ENCODE measurements at regions not wholly inside any gene's neighbourhood (a gene's known extent, or its start where the extent isn't known, plus 50 kb on each side); places are given as distances from the start of the nearest gene placed in this dataset.

DNA sequence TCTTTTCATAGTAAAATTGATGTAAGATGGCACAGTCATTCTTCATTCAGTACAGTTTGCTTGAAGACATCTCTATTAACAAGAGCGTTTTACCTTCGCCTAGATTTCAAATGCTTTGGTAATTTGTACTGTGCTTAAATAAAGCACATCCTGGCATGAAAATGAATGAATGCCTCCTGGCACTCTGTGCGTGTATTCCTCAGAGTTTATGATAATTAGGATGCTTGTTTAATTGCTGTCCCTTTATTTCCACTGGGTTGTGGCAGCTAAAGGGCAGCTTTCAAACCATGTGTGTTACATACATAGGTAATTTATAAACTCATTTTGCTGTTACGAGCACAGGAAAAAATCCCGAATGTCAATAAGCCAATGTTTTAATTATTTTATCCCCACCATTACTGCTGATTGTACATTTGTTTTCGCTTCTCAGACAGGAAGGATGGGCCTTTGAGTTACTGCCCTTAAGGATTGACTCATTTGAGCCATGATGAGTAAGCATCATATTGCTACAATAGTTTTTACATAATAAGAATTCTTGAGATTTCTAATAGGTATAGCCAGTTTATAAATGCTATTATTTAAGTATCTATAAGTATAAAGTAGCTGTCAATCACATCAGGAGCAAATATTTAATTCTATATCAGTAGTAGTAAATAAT lies 516.5 kb downstream of the XIRP2 start:
- no peak overlapping the region for H2AFZ ChIP-seq (ENCODE audit: low read depth, low read length)
- TF ChIP-seq, protein P1, sequence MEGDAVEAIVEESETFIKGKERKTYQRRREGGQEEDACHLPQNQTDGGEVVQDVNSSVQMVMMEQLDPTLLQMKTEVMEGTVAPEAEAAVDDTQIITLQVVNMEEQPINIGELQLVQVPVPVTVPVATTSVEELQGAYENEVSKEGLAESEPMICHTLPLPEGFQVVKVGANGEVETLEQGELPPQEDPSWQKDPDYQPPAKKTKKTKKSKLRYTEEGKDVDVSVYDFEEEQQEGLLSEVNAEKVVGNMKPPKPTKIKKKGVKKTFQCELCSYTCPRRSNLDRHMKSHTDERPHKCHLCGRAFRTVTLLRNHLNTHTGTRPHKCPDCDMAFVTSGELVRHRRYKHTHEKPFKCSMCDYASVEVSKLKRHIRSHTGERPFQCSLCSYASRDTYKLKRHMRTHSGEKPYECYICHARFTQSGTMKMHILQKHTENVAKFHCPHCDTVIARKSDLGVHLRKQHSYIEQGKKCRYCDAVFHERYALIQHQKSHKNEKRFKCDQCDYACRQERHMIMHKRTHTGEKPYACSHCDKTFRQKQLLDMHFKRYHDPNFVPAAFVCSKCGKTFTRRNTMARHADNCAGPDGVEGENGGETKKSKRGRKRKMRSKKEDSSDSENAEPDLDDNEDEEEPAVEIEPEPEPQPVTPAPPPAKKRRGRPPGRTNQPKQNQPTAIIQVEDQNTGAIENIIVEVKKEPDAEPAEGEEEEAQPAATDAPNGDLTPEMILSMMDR (IDR thresholded peaks at IDR 0.05; ENCODE audit: low read depth, low read length): no peak
- TF ChIP-seq EZH2phosphoT487 (IDR thresholded peaks at IDR 0.05; ENCODE audit: low read depth): no peak
- no peaks in the 10 kb centered on the region for H3K4me1 ChIP-seq (ENCODE audit: low read length)
- H3K4me2 ChIP-seq (ENCODE audit: low read length): no peak overlapping the region
- H3K4me3 ChIP-seq (ENCODE audit: low read length): no peak overlapping the region
- H4K20me1 ChIP-seq (ENCODE audit: insufficient read depth, low read length): no peaks in the 10 kb centered on the region
- H3K27me3 ChIP-seq (ENCODE audit: low read depth, low read length): no peaks in the 10 kb centered on the region
- H3K36me3 ChIP-seq (replicated peaks; ENCODE audit: low read depth, low read length): no peaks in the 10 kb centered on the region
- H3K9ac ChIP-seq (ENCODE audit: low read length): no peak overlapping the region
- no peak overlapping the region for H3K27ac ChIP-seq (ENCODE audit: low read length)
- no peaks in the 10 kb centered on the region for H3K9me3 ChIP-seq (ENCODE audit: insufficient read depth, low read length)
- no peaks in the 10 kb centered on the region for H3K79me2 ChIP-seq (ENCODE audit: low read length)

DNA sequence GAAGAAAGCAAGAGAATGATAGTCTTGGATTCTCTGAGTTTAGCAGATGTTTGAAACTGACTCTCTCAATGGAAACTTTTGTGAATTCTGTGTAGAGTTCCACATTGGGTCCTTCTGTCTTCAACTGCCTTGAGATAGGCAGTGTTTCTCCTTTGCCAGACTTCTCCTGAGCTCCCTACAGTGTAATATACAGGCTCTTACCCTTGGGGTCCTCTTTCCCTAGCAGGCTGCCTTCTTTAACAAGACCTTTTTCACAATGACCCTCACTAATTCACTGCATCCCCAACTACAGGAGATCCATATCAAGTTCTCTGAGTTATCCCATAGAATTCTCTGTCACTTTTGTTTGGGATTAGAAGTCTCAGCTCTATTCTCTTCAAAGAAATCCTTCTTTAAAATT lies 513.0 kb downstream of the XIRP2 start:
- no peak overlapping the region for H2AFZ ChIP-seq (ENCODE audit: low read depth, low read length)
- H3K79me2 ChIP-seq (ENCODE audit: low read length): no peaks in the 10 kb centered on the region
- H3K36me3 ChIP-seq (replicated peaks; ENCODE audit: low read depth, low read length): no peaks in the 10 kb centered on the region

DNA sequence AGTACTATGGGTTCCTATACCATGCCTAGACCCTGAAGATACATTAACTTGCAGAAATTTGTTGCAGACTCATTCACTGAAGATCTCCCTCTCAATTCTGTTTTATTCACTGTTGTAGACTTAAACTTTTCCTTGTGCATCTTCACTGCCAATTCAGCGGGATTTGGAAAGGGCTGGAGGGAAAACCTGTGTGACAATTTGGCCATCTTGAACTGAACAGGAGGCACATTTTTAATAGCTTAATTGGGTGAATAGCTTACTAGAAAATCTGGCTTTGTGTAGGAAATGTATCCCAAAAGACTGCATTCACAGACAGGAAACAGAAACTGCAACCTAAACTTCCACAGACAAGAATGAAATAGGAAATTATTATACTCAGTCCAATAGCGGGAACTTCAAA lies 512.3 kb downstream of the XIRP2 start:
- Histone ChIP-seq H3K4me3 (ENCODE audit: low read length) (no peak overlapping the region), H3K27ac (ENCODE audit: low read length) (no peak overlapping the region), H3K27me3 (ENCODE audit: low read depth, low read length) (no peaks in the 10 kb centered on the region), H2AFZ (ENCODE audit: low read depth, low read length) (no peak overlapping the region), H3K36me3 (replicated peaks; ENCODE audit: low read depth, low read length) (no peaks in the 10 kb centered on the region), H3K4me1 (ENCODE audit: low read length) (no peaks in the 10 kb centered on the region), H3K79me2 (ENCODE audit: low read length) (no peaks in the 10 kb centered on the region), H4K20me1 (ENCODE audit: insufficient read depth, low read length) (no peaks in the 10 kb centered on the region), H3K9ac (ENCODE audit: low read length) (no peak overlapping the region), H3K9me3 (ENCODE audit: insufficient read depth, low read length) (no peaks in the 10 kb centered on the region), H3K4me2 (ENCODE audit: low read length) (no peak overlapping the region)
- TF ChIP-seq, protein P1 (IDR thresholded peaks at IDR 0.05; ENCODE audit: low read depth, low read length): no peak
- TF ChIP-seq EZH2phosphoT487 (IDR thresholded peaks at IDR 0.05; ENCODE audit: low read depth): no peak

More for the DNA sequence above, 513.0 kb downstream of the XIRP2 start:
- Histone ChIP-seq H3K4me1 (ENCODE audit: low read length) (no peaks in the 10 kb centered on the region), H3K27ac (ENCODE audit: low read length) (no peak overlapping the region), H4K20me1 (ENCODE audit: insufficient read depth, low read length) (no peaks in the 10 kb centered on the region), H3K9ac (ENCODE audit: low read length) (no peak overlapping the region), H3K9me3 (ENCODE audit: insufficient read depth, low read length) (no peaks in the 10 kb centered on the region), H3K4me3 (ENCODE audit: low read length) (no peak overlapping the region), H3K27me3 (ENCODE audit: low read depth, low read length) (no peaks in the 10 kb centered on the region), H3K4me2 (ENCODE audit: low read length) (no peak overlapping the region)
- no peak for TF ChIP-seq EZH2phosphoT487 (IDR thresholded peaks at IDR 0.05; ENCODE audit: low read depth)
- TF ChIP-seq, protein P1 (IDR thresholded peaks at IDR 0.05; ENCODE audit: low read depth, low read length): no peak

DNA sequence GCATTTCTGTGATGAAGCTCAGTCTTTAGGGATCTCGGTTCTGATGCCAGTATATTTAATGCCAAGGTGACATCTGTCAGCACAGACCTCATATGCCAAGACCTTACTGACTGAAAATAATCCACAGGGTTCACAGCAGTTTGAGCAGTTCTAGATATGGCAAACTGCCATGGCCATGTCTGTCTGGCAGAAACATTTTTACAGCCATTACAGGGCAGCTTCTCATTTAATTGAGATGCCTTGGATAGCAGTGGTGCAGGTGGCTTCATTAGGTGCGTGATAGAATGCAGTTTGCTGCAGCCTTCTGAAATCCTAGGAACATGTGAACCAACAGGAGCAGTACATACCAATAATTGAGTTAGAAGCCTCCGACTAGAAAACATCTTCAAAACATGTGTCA lies 510.6 kb downstream of the XIRP2 start:
- Histone ChIP-seq H3K4me1 (ENCODE audit: low read length) (no peaks in the 10 kb centered on the region), H4K20me1 (ENCODE audit: insufficient read depth, low read length) (no peaks in the 10 kb centered on the region), H3K9me3 (ENCODE audit: insufficient read depth, low read length) (no peaks in the 10 kb centered on the region), H3K27ac (ENCODE audit: low read length) (no peak overlapping the region), H3K36me3 (replicated peaks; ENCODE audit: low read depth, low read length) (no peaks in the 10 kb centered on the region), H3K4me2 (ENCODE audit: low read length) (no peak overlapping the region), H3K27me3 (ENCODE audit: low read depth, low read length) (no peaks in the 10 kb centered on the region), H3K4me3 (ENCODE audit: low read length) (no peak overlapping the region), H2AFZ (ENCODE audit: low read depth, low read length) (no peak overlapping the region), H3K9ac (ENCODE audit: low read length) (no peak overlapping the region), H3K79me2 (ENCODE audit: low read length) (no peaks in the 10 kb centered on the region)
- TF ChIP-seq EZH2phosphoT487 (IDR thresholded peaks at IDR 0.05; ENCODE audit: low read depth): no peak
- TF ChIP-seq, protein P1 (IDR thresholded peaks at IDR 0.05; ENCODE audit: low read depth, low read length): no peak

All from OCI-LY3 (cell line).